ENCODE measurements at regions not wholly inside any gene's neighbourhood (a gene's known extent, or its start where the extent isn't known, plus 50 kb on each side); places are given as distances from the start of the nearest gene placed in this dataset.
"Not testable (repeated sequence)": the region's sequence is repeated elsewhere in the genome, so short reads cannot be mapped to it uniquely, and the experiment has no call there.

DNA sequence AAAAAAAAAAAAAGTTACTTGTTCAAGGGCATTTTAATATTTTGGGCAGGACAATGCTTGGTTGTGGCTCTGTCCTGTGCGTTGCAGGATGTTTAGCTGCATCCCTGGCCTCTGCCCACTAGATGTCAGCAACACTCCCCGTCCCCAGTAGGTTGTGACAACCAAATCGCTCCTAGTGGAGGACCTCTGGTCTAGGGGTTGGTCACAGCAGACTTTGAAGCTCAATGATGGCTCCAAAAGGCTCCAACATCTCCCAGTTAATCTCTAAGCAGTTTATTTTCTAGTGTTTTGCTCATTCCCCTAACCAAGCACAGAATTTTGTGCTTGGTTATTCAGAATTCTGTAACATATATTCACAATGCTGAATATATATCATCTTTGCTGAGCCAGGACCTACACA is 67.0 kb downstream of the CHRNA1 start:
- DNase-seq (ENCODE audit: low read depth in 2 of 2): peak; percentile 46 to 63

DNA sequence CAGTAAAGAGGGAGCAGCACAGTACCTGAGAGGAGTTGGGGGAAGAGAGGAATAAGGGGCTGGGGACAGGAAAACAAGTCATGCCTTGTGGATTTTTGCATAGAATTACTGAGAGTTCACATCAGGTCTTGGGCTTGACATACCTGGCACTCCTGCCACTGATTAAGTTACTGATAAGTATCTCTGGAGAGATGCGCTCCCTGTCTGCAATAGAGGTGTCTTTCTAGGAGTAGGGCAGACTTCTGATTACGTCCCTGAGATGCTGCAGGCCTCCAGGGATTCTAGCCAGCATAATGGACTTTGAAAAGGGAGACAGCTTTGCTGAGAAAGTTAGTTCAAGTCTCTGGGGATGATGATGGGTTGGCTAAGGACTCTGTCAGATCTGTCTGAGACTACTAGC is 69.4 kb downstream of the CHRNA1 start:
- DNase-seq (ENCODE audit: low read depth in 2 of 2): no peak

DNA sequence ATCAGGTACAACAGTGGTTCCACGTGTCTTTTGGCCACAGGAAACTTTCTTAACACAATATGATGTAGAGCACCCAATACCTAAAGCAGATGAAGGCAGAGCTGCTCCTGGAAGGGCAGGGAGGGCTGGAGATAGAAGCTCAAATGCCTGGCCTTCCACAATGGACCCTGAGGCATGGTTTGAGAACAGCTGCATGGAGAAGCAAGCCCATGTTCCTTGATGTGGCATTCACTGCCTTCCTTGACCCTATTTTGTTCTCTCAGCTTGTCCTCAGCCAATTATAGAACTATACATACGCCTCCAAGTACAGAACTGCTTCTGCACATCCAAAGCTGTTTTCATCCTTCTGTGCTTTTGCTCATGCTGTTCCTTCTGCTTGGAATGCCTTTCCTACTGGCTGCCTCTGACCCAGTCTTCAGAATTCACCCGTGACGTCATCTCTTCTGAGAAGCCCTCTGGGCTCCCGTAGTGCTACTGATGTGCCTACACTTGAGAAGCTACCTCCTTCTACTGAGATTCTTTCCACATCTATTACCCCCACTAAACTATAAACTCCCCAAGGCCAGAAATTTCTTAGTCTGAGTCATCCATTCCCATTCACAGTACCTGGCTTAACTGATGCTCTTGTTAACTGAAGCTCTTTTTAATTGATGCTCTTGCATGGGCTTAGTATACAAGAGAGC is 69.9 kb downstream of the CHRNA1 start:
- DNase-seq (ENCODE audit: low read depth in 2 of 2): no peak

GRCh38 chr2:174693344-174693743 is 70.9 kb downstream of the CHRNA1 start:
- no peak for DNase-seq (ENCODE audit: low read depth in 2 of 2)

- no peak for DNase-seq (ENCODE audit: low read depth in 2 of 2)
Observed at GRCh38 chr2:174692256-174692919, 71.9 kb downstream of the CHRNA1 start.

DNA sequence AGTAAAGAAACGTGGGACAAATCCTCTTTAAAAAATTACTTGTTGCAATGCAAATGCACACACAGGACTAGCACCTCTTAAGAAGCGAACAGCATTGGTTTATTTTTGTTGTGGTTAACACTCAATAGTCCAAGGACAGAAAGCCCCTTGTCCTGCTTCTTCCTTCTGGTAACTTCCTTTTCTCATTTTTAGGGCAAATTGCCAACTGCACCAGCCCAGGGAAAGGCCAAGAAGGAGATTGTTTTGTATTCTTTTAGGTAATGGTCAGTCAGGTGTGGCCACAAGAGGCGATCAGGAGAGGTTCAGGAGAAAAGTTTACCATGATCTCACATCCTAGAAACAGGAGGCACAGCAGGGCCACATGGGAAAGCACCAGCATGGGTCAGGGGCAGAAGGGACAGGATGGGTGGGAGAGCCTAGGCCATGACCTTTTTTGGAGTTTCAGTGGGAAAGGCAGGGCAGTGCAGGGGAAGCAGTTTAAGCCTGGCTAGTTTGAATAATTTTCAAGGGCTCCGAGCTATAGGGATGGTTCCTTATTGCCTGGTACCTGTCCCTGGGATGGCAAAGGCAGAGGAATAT is 73.0 kb downstream of the CHRNA1 start:
- DNase-seq (ENCODE audit: low read depth in 2 of 2): no peak

- no peak for DNase-seq (ENCODE audit: low read depth in 2 of 2)
Observed at GRCh38 chr2:174690026-174690425, 74.2 kb downstream of the CHRNA1 start.

GRCh38 chr2:174688079-174688478 is 76.2 kb downstream of the CHRNA1 start:
- peak; percentile 27 to 55 for DNase-seq (ENCODE audit: low read depth in 2 of 2)

GRCh38 chr2:174686430-174686829 is 77.8 kb downstream of the CHRNA1 start:
- no peak for DNase-seq (ENCODE audit: low read depth in 2 of 2)

DNA sequence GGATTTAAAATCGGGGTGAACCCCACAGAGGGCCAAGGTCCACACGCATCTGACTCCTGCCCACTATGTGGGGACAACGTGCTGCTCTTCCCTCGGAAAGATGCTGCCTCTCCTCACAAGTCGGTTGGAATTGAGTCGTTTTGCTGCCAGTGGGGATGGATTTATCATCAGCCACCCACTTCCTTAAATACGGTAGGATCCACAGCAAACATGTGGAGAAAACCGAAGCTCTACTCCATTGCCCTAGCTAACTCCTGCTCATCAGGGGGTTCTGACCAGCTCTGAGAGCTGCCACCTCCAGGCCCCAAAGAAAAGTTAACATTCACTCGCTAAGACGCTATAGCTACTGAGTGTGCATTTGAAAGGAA is 80.9 kb downstream of the CHRNA1 start:
- DNase-seq (ENCODE audit: low read depth in 2 of 2): peak in 1 of 2 donors; percentile 52

- DNase-seq (ENCODE audit: low read depth in 2 of 2): peak; percentile 36 to 63
Observed at GRCh38 chr2:174682578-174683391, 81.5 kb downstream of the CHRNA1 start.

DNA sequence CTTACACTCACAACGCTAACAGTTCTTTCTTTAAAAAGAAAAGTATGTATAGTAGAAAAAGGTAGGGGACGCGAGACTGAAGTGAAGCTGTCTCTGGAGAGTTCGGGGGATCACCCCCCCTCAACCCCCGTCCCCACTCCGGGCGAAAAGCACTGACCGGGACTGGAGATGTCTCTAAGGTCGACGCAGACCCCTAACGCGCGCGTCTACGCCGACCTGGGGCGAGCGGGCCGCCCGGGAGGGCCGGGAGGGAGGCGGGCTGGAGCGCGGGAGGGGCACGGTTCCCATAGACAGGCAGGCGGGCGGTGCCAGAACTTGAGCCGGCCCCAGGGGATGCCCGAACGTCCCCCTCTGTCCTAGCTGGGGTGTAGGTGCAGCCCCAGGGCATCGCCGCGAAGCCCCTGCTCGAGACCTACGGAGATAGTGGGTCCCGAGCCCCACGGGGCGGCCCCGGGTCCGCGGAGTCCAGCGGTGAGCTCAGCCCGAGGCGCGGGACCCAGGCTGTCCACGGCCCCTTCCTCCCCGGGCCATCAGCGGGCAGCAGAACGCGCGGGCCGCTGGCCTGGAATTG is 82.2 kb downstream of the CHRNA1 start:
- peak in 1 of 2 donors; percentile 41 for DNase-seq (ENCODE audit: low read depth in 2 of 2)

DNA sequence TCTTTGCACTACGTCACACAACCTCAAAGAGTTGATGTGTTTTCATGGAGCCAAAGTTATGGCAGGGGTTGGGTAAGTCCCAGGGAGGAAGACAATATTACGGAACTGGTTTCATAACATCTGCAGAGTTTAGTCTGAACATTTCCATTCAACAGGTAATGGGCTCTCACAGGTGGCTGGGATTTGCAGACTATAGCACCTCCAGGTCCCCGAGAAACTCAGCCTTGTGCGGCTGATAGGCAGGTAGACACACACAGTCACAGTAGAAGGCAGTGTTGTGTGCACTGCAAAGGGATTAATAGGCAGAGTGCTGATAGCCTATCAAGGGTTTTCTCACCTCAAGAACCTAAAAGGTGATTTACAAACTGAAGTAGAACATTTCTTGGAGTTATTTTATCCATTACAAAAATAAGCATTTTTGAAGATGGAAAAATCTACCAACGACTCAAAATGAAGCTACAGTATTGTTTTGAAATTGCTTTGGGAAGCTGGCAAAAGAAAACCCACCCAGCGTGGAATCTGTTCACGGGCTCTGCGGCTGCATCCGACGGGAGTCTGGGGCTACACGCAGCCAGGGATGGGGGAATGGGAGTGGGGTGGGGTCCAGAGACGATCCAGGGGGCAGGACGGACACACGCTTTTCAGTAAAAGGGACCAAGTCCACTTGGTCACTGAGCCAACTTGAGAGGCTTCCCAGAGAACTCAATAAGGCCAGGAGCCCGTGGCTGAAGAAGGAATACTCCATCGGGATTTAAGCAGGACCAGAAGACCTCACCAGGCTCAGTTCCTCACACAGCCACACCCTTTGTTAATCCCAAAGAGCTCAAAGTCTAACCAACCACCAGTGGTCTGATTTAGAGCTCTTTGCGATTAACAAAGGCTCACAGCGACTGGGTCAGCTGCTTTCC is 82.9 kb downstream of the CHRNA1 start:
- peak in 1 of 2 donors; percentile 25 for DNase-seq (ENCODE audit: low read depth in 2 of 2)

GRCh38 chr2:174680221-174680620 is 82.6 kb upstream of the WIPF1 start:
- DNase-seq (ENCODE audit: low read depth in 2 of 2): no peak

DNA sequence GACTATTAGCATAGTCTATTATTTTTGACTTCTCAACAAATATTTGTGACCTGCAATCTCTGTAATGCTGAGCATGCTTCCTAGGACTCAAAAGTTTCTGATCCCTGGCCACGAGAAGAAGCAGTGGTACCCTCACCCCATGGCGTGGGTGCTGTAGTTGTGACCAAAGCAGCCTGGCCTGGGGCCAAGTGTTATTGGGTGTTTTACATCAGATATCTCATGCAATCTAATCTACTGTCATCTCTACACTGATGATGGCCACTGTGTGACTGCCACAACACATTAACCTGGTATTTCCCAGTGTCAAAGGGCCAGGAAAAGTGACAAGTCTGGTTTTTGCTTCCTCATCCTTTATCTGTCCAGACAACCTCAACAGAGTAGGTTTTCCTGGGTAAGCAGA is 80.8 kb upstream of the WIPF1 start:
- no peak for DNase-seq (ENCODE audit: low read depth in 2 of 2)

DNA sequence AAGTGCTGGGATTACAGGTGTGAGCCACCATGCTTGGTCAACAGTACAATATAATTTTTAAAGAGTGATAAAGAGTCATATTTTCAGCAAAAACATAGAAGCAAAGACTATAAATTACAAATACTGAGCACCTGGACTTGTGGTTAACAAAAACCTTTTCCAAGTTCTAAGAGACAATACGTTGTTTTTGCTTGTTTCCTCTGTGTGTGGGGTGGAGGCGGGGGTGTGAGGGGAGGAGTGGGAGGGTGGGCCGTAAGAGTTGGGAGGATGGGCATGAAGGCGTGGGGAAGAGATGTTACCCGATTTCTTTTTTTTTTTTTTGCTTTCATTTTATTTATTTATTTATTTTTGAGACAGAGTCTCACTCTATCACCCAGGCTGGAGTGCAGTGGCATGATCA is 78.0 kb upstream of the WIPF1 start:
- no peak for DNase-seq (ENCODE audit: low read depth in 2 of 2)

DNA sequence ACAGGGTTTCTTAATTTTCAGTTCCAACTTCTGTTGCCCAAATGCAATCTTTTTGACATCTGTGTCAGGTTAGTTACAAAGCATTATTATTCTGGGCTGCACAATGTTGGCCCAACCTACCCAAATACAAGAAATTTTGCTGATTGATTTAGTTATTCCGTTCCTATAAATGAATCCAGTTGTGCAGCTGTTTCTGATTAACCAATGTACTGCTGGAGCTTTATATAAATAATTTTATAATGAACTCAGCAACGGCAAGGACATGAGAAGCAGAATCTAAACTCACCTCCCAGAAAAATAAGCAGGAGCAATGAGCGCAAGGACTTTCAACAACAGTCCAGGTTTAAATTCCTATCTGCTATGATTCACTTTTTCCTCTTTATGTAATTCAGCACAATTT is 76.3 kb upstream of the WIPF1 start:
- no peak for DNase-seq (ENCODE audit: low read depth in 2 of 2)

- no peak for DNase-seq (ENCODE audit: low read depth in 2 of 2)
Observed at GRCh38 chr2:174673440-174673839, 75.8 kb upstream of the WIPF1 start.

DNA sequence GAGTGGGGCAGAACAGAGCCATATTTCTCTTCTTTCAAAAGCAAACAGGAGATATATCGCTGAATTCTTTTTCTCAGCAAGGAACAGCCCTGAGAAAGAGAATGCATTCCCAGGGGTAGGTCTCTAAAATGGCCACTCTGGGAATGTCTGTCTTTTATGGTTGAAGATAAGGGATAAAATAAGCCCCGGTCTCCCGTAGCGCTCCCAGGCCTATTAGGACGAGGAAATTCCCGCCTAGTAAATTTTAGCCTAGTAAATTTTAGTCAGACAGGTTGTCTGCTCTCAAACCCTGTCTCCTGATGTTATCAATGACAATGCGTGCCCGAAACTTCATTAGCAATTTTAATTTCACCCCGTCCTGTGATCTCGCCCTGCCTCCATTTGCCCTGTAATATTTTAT is 73.9 kb upstream of the WIPF1 start:
- DNase-seq (ENCODE audit: low read depth in 2 of 2): not testable (repeated sequence)

- no peak for DNase-seq (ENCODE audit: low read depth in 2 of 2)
Observed at GRCh38 chr2:174670446-174670845, 72.8 kb upstream of the WIPF1 start.

DNA sequence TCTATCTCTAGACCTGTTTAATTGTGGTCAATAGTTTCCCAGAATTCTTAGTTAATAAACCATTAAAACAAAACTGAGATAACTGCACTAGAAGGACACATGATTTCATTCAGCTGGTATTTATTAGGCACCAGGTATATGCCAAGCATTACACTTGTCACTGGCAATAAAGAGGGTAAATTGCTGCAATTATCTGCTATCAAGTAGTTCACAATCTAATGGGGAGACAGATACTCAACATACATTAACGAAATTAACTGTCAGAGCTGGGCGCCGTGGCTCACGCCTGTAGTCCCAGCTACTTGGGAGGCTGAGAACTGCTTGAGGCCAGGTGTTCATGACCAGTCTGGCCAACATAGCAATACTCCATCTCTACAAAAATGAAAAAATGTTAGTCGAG is 71.7 kb upstream of the WIPF1 start:
- DNase-seq (ENCODE audit: low read depth in 2 of 2): no peak
